HEK293T (cell line): ENCODE measurements at regions not wholly inside any gene's neighbourhood (a gene's known extent, or its start where the extent isn't known, plus 50 kb on each side); places are given as distances from the start of the nearest gene placed in this dataset.

Experiments
- ARNT ChIP-seq: fragments of 450-650 bp; IDR thresholded peaks from 2 replicates; pipeline ENCODE4 v1.6.1; 2017; ENCODE audit warnings: mild to moderate bottlenecking
- BHLHE40 ChIP-seq: fragments of 450-650 bp; IDR thresholded peaks from 2 replicates; pipeline ENCODE4 v1.6.1; 2016; ENCODE audit warnings: mild to moderate bottlenecking, moderate library complexity, borderline replicate concordance
- ELF4 ChIP-seq: fragments of 450-650 bp; IDR thresholded peaks from 2 replicates; pipeline ENCODE4 v1.6.1; 2017; ENCODE audit warnings: antibody characterized with exemption
- FOXA1 ChIP-seq: fragments of 450-650 bp; IDR thresholded peaks from 2 replicates; pipeline ENCODE4 v1.6.1; 2016; ENCODE audit warnings: mild to moderate bottlenecking
- FOXK2 ChIP-seq: fragments of 450-650 bp; IDR thresholded peaks from 2 replicates; pipeline ENCODE4 v1.6.1; 2016; ENCODE audit warnings: mild to moderate bottlenecking
- FOXM1 ChIP-seq: fragments of 450-650 bp; IDR thresholded peaks from 2 replicates; pipeline ENCODE4 v1.6.1; 2017; ENCODE audit warnings: mild to moderate bottlenecking, borderline replicate concordance
- L3MBTL2 ChIP-seq: fragments of 450-650 bp; conservative IDR thresholded peaks from 2 replicates; pipeline ENCODE4 v1.6.1; 2016; ENCODE audit warnings: mild to moderate bottlenecking
- LEF1 ChIP-seq: fragments of 450-650 bp; IDR thresholded peaks from 2 replicates; pipeline ENCODE4 v1.6.1; 2017; ENCODE audit warnings: mild to moderate bottlenecking, borderline replicate concordance
- NFRKB ChIP-seq: fragments of 450-650 bp; IDR thresholded peaks from 2 replicates; pipeline ENCODE4 v1.6.1; 2016; ENCODE audit warnings: mild to moderate bottlenecking, moderate library complexity
- PKNOX1 ChIP-seq: fragments of 450-650 bp; IDR thresholded peaks from 2 replicates; pipeline ENCODE4 v1.6.1; 2016
- SP1 ChIP-seq: fragments of 450-650 bp; IDR thresholded peaks from 2 replicates; pipeline ENCODE4 v1.6.1; 2017
- SUZ12 ChIP-seq: fragments of 450-650 bp; IDR thresholded peaks from 2 replicates; pipeline ENCODE4 v1.6.1; 2016; ENCODE audit warnings: mild to moderate bottlenecking
- TARDBP ChIP-seq: fragments of 450-650 bp; IDR thresholded peaks from 2 replicates; pipeline ENCODE4 v1.6.1; 2016
- ZNF384 ChIP-seq: fragments of 450-650 bp; IDR thresholded peaks from 2 replicates; pipeline ENCODE4 v1.6.1; 2016

GRCh38 chr4:31175242-31175910 lies 455.2 kb downstream of the PCDH7 start:
- TF ChIP-seq FOXM1 (no peak), ELF4 (no peak), FOXA1 (no peak), PKNOX1 (no peak), ARNT (no peak), BHLHE40 (no peak), SP1 (no peak), NFRKB (no peak), SUZ12 (no peak), FOXK2 (no peak), L3MBTL2 (no peak), LEF1 (no peak), TARDBP (no peak), ZNF384 (no peak)
